22Rv1 (cell line): ENCODE measurements at regions not wholly inside any gene's neighbourhood (a gene's known extent, or its start where the extent isn't known, plus 50 kb on each side); places are given as distances from the start of the nearest gene placed in this dataset.
"Not testable (repeated sequence)": the region's sequence is repeated elsewhere in the genome, so short reads cannot be mapped to it uniquely, and the experiment has no call there.

ENCODE experiments used
- H3K27ac ChIP-seq: fragments of 450-650 bp; 2 replicates; pipeline ENCODE4 v1.5.1; 2017
- CTCF ChIP-seq: fragments of 450-650 bp; IDR thresholded peaks from 2 replicates; pipeline ENCODE4 v1.5.1; 2017; ENCODE audit warnings: mild to moderate bottlenecking
- ZFX ChIP-seq: fragments of 450-650 bp; IDR thresholded peaks from 2 replicates; pipeline ENCODE4 v1.6.1; 2017; ENCODE audit warnings: antibody characterized with exemption, borderline replicate concordance

- no peak overlapping the region for H3K27ac ChIP-seq
- TF ChIP-seq ZFX (no peak), CTCF (no peak)
Observed at GRCh38 chrX:151099001-151099400, 77.4 kb upstream of the GPR50 start.

GRCh38 chrX:151100799-151101198, 75.6 kb upstream of the GPR50 start:
- TF ChIP-seq ZFX = no peak
- TF ChIP-seq CTCF = no peak
- H3K27ac ChIP-seq = no peak overlapping the region

GRCh38 chrX:151113200-151113599, 63.2 kb upstream of the GPR50 start:
- not testable (repeated sequence) for H3K27ac ChIP-seq
